ENCODE measurements at regions not wholly inside any gene's neighbourhood (a gene's known extent, or its start where the extent isn't known, plus 50 kb on each side); places are given as distances from the start of the nearest gene placed in this dataset.

DNA sequence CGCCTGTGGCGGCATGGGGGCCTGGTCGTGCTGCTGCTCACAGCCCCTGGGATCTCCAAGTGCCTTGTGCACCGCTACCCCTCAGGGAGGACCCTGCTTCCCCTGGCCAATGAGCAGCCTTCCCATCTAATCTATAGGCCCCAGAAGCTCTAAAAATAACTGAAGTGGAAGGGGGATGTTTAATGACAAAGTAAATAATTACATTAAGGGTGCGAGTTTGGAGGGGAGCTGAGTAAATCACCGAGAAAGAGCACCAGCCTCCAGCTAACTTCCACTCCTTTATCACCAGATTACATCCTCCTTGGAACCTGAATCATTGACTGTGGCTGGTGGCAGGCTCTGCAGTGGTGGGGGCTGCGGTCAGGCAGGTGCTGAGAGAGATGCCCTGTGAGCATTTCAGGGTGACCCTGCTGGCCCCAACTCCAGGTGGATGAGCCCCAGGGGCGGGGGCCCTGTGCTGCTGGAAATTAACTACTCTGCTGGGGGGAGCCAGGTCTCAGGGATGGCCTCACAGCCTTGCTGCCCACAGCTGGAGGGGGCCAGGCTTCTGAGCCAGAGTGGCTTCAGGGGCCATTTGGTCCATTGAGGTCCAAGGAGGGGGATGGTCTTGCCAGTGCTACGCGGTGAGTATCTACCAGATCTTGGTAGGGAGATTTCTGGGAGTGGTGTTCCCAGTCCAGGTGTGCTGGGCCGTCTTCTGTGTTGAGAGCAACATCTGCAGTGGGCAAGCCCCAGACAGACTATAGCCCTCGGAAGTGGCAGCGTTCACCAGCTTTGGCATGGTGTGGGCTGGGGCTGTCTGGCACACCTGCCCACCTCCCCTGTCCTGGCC, 74.2 kb downstream of the GLI2 start:
- FAIRE-seq, result no peak

DNA sequence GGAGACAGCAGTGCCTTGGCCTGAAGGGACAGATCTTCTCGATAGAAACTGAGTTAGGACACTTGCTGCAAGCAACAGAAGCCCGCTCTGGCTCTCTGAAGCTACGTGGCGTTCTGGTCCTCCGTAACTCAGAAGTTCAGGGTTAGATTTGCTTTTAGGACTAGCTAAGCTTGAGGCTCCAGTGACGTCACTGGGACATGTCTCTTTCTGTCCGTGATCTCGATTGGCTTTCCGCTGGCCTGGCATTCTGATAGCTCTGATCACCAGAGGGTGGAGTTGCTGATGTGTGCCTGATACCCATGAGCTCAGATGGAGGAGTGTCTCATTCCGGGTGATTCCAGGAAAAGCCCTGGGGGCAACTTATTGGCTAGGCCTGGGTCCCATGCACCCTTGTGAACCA, 75.0 kb downstream of the GLI2 start:
- FAIRE-seq, result no peak

DNA sequence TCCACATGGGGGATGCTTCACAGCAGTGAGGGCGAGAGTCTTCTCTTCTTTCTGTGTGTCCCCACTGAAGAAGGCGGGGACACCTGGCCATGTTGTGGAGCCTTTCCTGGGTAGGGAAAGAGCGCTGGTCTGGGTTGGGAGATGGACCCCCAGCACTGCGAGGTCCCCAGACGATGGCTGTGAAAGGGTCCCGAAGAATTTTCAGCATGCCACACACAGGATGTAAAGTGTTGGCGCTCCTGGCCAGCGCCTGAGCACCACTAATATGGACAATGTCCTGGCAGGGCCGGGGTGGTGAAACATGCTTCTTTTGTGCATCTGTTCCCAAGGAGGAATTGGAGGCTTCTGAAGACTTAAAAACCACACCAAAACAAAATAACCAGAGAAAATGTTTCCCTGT, 77.2 kb downstream of the GLI2 start:
- no peak for FAIRE-seq

DNA sequence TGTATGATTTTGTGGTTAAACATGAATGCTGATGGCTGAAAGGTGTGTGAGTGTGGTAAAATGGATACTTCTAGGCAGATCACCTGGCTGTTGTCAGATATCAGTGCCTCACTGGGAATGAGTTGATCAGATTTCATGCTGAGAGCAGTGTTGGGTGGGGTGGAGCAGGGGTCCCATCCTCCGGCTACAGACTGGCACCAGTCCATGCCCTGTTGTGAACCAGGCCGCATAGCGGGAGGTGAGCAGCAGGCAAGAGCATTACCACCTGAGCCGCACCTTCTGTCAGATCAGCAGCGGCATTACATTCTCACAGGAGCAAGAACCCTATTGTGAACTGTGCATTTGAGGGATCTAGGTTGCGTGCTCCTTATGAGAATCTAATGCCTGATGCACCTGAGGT, 78.7 kb downstream of the GLI2 start:
- FAIRE-seq, result no peak

DNA sequence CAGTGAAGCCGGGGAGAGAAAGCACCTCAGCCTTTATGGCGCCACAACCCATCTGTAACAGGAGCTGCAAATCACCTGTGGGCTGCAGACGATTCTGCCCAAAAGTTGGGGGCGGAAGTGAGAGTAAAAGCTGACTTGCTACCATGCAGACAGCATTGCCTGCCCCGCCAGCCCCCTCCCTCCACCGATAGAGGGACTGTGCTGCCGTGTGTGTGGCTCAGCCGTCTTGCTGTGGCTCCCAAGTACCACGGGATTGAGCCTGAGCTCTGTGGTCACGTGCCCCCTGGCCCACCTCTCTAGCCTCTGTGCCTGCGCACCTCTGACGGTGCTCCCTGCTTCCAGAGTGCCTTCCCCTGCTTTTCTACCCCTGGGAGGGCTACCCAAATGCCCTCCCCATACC, 79.6 kb downstream of the GLI2 start:
- no peak for FAIRE-seq

DNA sequence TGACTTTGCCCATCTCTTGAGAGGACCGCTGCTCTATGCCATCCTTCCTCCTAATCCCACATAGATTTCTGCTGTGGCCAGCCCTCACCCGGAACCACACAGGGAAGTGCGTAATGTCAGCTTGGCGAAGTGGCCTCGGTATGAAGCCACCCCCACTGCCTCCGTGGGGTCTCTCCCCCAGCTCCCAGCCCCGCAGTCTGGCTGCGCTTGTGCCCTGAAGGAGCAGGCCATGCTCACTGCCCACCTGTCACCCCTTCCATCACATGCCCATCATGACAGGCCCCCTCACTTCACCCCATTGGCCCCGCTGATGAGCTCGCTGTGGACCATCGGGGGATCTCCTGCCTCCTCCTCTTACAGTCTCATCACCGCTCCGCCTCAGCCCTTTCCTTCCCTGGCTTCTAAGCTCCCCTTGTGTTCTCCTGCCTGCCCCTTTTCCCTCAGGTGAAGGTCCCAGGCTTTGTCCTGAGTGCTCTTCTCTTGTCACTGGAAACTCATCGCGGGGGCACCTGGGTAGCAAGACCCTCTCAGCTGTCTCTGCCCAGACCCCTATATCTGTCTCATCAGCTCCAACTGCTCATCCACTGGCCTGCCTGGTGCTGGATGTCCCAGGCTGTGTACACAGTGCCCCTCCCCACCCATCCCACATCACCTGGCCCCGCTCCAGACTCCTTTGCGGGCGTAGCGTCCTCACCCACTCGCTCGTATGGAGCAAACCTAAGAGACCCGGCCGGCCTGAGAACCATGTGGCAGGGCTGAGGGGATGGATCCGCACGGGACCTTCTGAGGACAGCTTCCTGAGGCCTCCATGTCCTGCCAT, 81.7 kb downstream of the GLI2 start:
- FAIRE-seq, result no peak

DNA sequence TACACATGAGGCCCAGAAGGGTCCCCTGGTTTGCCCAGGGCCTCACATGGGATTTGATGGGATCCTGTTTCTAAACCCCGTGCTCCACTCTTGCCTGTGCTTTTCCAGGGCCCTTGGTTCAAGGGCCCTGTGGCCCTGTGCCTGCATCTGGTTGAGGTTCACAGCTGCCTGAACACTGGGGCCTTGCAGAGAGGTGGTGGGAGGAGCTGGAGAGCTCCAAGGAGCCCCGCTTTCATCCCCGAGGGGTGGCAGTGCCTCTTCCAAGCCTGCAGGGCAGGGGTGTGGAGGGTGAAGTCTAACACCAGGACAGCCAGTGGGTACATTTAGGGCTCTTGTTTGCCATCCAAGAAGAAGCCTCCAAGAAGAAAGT, 82.3 kb downstream of the GLI2 start:
- no peak for FAIRE-seq

DNA sequence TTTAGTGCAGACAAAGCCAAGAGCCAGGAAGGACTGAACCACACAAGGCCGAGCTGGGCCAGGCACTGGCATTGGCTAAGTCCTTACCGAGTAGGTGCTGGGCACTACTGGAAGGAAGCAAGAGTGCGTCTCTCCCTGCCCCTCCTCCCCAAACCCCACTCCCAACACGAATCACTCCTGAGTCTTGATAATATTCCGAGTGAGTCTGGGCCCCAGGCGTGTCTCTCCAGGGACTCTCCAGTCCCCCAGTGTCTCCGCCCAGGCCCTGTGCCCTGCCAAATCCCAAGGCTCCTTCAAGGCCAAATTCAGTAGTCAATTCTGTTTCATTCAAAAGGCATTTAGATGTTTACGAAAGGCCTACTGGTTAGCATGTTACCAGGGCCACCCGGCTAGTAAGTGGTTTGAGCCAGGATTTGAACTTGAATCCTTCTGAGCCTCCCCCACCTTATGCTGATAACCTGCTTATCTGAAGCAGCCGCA, 82.8 kb downstream of the GLI2 start:
- no peak for FAIRE-seq

DNA sequence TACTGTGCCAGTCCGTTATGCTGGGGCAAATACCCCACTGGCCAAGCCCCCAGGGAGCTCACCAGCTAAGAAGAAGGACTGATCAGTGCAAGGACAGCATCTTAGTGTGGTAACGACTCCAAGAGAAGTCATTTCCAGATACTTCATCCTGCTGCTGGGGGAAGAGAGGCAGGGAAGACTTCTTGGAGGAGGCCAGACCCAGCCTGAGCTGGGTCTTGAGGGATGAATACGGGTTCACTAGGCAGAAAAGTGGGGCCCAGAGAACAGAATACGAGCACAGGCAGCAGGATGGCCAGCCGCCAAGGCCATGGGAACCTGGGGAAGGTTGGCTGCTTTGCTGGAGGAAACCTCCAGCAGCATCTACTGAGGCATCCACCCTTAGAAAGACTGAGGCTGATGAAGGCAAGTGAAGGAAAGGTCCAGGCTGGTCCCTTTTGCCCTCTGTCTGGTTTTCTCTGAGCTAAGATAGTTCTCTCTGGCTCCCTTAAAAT, 84.1 kb downstream of the GLI2 start:
- FAIRE-seq, result no peak

DNA sequence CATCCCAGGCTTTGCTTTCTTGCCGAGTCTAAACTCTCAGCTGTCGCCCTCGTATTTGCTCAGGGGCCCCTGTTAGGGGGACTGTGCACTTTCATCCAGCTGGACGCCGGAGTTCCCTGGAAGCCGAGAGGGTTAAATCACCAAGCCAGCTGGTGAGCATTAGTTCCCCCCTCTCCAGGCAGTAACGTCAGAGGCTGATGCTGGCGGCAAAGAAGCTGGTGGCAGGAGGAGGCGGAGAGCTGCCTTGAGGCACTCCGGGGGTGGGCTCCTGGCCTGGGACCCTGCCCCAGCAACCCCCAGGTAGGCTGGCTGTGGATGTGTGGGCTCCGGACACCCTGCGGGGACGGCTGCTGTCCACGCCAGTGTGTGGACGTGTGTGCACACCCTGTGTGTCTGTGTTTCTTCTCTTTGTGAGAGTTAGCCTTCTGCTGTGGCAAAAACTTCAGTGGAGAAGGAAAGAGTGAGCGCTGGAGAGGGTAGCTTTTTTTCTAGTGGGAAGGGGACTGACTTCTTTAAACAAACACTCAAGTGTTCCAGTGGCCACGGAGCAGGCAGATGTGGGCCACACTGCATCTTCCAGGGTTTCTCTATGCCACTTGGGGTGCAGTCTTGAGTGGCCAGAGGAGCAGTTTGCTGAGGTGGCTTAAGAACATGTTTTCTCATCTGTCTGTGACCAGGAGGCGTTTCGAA, 84.7 kb downstream of the GLI2 start:
- FAIRE-seq, result no peak

DNA sequence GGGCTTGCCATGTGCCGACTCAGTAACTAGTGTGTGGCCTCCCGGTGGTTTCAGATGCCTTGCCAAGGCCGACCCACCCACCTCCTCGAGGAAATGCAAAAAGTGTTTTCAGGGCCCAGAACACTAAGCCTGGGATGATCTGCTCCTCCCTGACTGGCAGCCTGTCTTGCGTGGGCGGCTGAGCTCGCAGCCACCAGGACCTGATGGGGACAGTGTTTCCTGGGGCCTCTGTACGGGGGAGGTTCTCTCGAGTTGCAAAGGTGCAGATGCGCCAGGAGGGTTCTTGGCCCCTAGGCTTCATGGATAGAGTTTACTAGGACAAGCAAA, 85.2 kb downstream of the GLI2 start:
- no peak for FAIRE-seq

DNA sequence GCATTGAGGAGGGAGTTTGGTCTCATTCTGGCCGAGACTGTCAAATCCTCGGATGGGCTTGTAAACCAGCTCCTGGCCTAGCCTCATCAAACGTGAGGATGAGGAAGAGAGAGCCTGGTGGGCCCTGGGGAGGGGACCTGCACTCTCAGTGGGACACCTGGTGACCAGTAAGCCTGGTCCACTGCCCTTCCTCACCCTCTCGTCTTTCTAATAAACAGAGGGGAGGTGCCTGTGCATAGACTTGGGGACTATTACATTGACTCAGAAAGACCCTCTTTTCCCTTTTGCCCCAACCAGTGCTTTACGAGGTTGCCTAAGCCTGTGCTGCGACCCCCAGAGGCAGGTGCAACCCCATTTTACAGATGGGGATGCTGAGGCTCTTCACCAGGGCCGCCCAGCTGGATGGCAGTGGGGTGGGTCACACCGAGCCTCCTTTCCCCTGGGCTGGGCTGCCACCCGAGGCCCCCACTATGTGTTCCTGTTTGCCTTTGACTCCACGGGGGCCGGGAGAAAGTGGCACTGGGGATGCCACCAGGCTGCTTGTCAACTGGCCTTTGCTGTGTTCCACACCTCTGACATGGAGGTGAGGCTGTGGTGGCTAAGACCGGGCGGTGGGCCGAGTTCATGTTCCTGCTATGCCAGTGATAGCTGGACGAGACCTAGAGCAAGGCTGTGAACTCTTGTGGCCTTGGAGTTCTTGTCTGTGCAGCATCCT, 85.9 kb downstream of the GLI2 start:
- FAIRE-seq, result no peak

DNA sequence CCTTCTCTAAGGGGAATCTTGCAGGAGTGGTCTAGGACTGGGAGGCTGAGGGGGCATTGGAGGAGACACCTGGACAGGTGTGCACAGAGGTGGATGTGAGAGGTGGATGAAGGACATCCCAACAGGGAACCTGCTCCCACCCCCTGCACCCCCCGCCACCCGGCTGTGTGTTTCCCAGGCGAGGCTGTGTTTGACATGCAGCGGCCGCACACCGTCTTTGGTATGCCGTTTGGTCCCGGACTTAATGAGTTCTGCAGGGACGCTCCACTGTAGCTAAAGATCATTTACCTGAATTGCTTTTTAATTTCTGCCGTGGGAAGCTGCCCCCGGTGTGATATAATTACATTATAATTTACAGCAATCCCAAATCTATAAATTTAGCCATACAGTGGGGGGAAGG, 87.3 kb downstream of the GLI2 start:
- FAIRE-seq, result no peak

DNA sequence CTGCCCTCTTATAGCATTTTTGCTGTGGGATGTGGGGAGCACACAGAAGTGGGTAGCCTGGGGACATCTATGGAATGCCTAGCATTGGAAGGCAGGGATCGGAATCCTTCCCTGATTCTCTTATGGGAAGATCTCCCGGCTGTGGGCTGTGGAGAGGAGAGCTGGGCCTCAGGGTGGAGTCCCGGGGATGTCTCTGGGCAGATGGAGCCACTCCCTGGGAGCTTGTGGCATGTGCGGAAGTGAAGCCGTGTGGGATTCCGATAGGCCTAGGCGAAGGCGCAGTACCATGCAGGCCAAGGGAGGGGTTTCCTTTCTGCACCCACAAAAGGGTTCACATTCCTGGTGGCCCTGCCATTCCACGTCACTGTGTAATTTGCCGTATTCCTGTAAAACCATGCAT, 87.9 kb downstream of the GLI2 start:
- FAIRE-seq, result no peak

DNA sequence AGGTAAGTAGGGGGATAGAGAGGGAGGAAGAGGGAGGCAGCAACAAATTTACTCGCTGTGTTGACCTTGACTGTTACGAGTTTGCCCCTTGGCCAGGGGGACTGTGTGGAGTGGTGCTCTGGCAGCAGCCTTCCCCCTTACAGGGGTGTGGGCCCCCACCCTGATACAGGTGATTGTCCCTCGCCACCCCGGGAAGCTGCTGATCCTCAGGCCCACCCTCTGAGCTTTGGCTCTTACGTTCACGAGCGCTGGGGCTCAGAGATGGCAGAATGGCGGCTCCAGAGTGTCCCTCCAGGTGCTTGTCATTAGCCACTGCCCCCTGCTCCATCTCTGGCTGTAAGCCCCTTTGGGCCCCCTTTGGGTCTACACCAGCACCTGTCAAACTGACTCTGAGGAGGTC, 88.6 kb downstream of the GLI2 start:
- no peak for FAIRE-seq

DNA sequence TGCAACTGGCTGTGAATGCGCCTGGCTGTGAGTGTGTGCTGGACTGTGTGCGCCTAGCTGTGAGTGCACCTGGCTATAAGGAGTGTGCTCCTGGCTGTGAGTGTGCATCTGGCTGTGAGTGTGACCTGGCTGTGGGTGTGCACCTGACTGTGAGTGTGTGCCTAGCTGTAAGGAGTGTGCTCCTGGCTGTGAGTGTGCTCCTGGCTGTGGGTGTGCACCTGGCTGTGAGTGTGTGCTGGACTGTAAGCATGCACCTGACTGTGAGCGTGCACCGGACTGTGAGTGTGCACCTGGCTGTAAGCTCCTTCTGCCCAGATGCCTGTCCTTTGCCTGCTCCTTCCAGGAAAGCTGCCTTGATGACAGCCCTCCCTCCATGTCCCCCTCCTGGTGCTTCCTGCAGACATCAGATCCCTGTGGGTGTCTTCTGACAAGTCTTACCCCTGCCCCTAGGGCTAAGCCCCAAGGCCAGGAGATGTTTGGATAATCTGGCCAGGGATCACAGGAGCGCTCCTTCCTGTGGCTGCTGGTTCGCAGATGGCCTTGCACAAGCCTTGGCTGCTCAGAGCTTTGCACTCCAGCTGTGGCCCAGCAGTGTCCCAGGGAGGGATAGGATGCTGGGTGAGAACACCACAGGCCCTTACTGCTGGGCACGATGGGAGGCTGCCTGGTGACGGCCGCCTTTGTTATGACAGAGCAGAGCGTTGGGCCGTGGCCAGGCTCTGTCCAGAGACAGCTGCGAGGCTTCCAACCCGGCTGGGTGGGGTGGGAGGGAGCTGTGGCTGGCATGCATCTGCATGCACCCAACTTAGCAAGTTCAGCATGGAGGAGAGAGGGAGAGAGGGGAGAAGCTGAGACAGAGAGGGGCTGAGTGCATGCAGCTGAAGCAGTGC, 89.9 kb downstream of the GLI2 start:
- FAIRE-seq, result no peak

DNA sequence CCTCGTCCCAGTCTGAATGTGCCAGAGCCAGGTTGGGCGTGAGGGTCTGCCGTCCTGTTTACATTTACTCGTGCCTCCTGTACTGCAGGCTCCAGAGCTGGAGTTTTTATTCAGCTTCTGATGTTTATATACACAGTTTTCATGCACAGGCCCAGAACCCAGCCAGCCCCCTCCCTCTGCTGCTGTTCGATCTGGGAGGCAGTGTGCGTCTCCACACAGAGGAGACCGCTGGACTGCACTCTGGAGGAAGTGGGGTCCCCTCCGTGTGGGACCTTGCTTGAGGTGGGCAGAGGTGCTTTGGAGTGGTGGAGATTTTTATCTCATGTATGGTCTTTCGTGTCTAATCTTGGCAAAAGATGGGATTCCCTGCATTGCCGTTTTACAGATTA, 90.6 kb downstream of the GLI2 start:
- no peak for FAIRE-seq

DNA sequence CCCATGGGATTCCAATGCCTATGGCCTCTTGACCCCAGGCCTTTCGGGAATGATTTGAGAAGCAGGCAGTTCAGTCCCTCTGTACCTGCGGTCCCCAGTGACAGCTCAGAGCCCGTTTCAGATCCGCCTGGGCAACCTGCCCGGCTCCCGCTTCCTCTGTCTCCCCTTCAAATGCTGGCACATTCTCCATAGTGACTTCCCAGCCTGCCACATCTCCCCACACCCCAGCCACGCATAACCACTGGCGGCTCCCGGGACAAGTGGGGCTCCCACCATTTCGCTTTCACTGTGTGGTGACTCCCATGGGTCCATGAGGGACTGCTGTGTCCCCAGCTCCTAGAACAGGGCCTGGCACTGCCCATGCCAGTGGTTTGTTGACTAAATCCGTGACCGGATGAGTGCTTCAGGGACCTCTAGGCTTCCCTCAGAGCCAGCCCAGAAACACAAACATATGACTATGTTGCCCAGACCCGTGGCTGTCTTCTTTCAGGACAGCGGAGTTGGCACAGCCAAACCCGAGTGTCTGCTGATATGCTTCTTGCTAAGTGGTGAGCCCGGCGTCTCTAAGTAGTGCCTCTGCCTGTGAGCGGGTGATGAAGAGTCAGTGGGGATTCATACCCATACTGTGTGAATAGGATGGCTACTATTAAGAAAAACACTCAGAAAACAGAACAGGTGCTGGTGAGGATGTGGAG, 91.2 kb downstream of the GLI2 start:
- no peak for FAIRE-seq

DNA sequence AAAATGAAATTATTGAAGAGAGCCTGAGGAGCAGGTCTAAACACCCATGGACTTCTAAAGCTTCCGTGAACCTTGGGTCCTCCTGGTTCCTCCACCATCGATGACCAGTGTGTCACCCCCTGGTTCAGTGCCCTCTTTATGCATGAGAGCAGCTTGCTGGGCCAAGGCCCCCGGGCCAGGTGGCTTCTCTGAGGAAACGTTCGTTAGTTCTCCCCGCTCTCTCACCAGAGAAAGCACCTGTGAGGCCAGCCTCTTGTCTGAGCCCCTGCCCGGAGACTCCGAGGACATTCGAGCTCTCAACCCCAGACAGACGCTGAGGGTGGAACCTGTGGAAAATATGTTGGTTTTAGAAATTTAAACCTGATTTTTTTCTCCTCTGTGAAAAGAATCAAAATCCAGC, 92.4 kb downstream of the GLI2 start:
- no peak for FAIRE-seq

DNA sequence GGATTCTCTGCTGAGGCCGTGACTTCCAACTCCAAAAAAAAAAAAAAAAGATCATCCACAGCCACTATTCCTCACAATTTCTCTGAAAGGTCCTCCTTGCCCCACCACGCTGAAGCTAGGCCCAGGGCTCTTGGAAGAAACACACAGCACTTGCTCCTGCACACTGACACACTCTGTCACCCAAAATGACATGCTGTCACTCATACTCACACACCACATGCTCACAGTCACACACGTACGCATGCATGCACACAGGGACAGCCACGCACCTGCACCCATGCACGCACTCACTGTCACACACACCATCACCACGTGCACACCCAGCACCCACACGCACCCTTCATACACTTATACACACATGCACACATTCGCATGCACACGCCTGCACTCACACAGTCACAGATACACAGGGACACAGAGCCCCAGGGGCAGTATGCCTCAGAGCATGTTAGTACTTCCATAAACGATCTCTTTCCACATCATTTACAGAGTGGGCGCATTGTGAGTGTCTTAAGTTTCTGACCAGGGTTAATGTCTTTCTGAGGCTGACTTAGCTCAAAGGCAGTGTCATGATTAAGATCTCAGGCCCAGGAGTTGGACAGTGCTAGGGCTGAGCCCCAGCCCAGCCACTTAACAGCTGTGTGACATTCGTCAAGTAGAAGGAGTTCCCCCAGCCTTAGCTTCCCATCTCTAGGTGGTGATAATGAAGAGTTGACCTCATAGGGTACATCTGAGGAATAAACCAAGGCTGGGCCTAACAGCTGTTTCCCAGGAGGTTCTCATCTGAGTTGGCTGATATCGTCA, 93.4 kb downstream of the GLI2 start:
- FAIRE-seq, result no peak
